Hepatocyte (in vitro differentiated cells): ENCODE measurements at regions not wholly inside any gene's neighbourhood (a gene's known extent, or its start where the extent isn't known, plus 50 kb on each side); places are given as distances from the start of the nearest gene placed in this dataset.

Source experiments
- CTCF ChIP-seq: fragments of 200-600 bp; sonication (generic); IDR thresholded peaks from 2 replicates; pipeline ENCODE4 v1.5.1; 2016; ENCODE audit warnings: antibody characterized with exemption, mild to moderate bottlenecking; ENCODE audit not compliant: poor library complexity
- EZH2 ChIP-seq: fragments of 200-600 bp; sonication (generic); IDR thresholded peaks from 2 replicates; pipeline ENCODE4 v1.6.1; 2016; ENCODE audit warnings: antibody characterized with exemption, mild to moderate bottlenecking, borderline replicate concordance

GRCh38 chr5:123921193-123921592 lies 409.2 kb downstream of the CSNK1G3 start:
- TF ChIP-seq CTCF (no peak), EZH2 (no peak)
